ENCODE measurements at regions not wholly inside any gene's neighbourhood (a gene's known extent, or its start where the extent isn't known, plus 50 kb on each side); places are given as distances from the start of the nearest gene placed in this dataset.

- Histone ChIP-seq H2AFZ (ENCODE audit: low read depth, low read length, poor library complexity, severe bottlenecking) (no peak overlapping the region), H3K79me2 (ENCODE audit: insufficient read depth, low read length) (no peaks in the 10 kb centered on the region), H3K4me3 (replicated peaks in 1 of 2; ENCODE audit: low read depth in 1 of 2, low read length in 2 of 2) (no peak overlapping the region), H3K27ac (ENCODE audit: low read depth, low read length) (no peak overlapping the region), H3K27me3 (ENCODE audit: insufficient read depth, low read length) (no peaks in the 10 kb centered on the region), H3K9ac (ENCODE audit: low read length) (no peak overlapping the region), H3K36me3 (ENCODE audit: control insufficient read depth in 1 of 2, insufficient read depth in 2 of 2, low read length in 2 of 2) (no peaks in the 10 kb centered on the region), H3K4me1 (ENCODE audit: control insufficient read depth in 1 of 2, insufficient read depth in 2 of 2, low read length in 2 of 2) (no peaks in the 10 kb centered on the region), H3K4me2 (ENCODE audit: low read length) (no peak overlapping the region), H4K20me1 (ENCODE audit: insufficient read depth) (no peaks in the 10 kb centered on the region), H3K9me2 (ENCODE audit: insufficient read depth) (no peaks in the 10 kb centered on the region), H3K9me3 (ENCODE audit: control insufficient read depth in 1 of 2, insufficient read depth in 1 of 2, low read depth in 1 of 2, low read length in 2 of 2) (no peaks in the 10 kb centered on the region)
- intact Hi-C loops (cut with micrococcal nuclease) = no loop called here
- BruUV-seq (replicated peaks) = no TSS peak
- no peak for DNase-seq (ENCODE audit: low read depth, low spot score)
- POLR2A ChIA-PET = no interaction called here
- no peak for ATAC-seq
- CTCF ChIA-PET = no interaction called here
- TF ChIP-seq SP1 (IDR thresholded peaks at IDR 0.05; ENCODE audit: low read depth) (no peak), ZBTB33 (IDR thresholded peaks at IDR 0.05; ENCODE audit: extremely low read depth, insufficient replicate concordance, low read length) (no peak)
- RAD21 ChIA-PET (ENCODE audit: low non-redundant PET in 1 of 2, low total read pairs in 2 of 2, uncharacterized antibody in 2 of 2, unreplicated experiment in 2 of 2) = no interaction called here
Measured at GRCh38 chr11:28932940-28933339, 824.8 kb downstream of the METTL15 start.

GRCh38 chr11:28924004-28924403 lies 815.8 kb downstream of the METTL15 start:
- TF ChIP-seq MAX (IDR thresholded peaks at IDR 0.05) = no peak
- no peak for TF ChIP-seq CEBPB (IDR thresholded peaks at IDR 0.05; ENCODE audit: low read depth)
- TF ChIP-seq TCF7L2 (IDR thresholded peaks at IDR 0.05; ENCODE audit: borderline replicate concordance, extremely low read depth, insufficient read depth, insufficient read length) = no peak
- TF ChIP-seq SRF (IDR thresholded peaks at IDR 0.05; ENCODE audit: low read depth) = no peak
- TF ChIP-seq FOSL1 (IDR thresholded peaks at IDR 0.05; ENCODE audit: low read depth) = no peak
- TF ChIP-seq ATF3 (IDR thresholded peaks at IDR 0.05) = no peak
- TF ChIP-seq CBX3 (IDR thresholded peaks at IDR 0.05; ENCODE audit: low read depth) = no peak
- TF ChIP-seq EZH2phosphoT487 (IDR thresholded peaks at IDR 0.05; ENCODE audit: borderline replicate concordance) = no peak
- no peak for TF ChIP-seq ZNF274 (IDR thresholded peaks at IDR 0.05; ENCODE audit: low read depth, low read length)
- no peak for TF ChIP-seq SIN3A (IDR thresholded peaks at IDR 0.05; ENCODE audit: low read depth)
- no peak for TF ChIP-seq SP1 (IDR thresholded peaks at IDR 0.05; ENCODE audit: low read depth)
- no peak for TF ChIP-seq RAD21 (IDR thresholded peaks at IDR 0.05; ENCODE audit: low read depth)
- TF ChIP-seq ELF1 (IDR thresholded peaks at IDR 0.05; ENCODE audit: borderline replicate concordance, low read depth) = no peak
- no peak for TF ChIP-seq ZFX (IDR thresholded peaks at IDR 0.05)
- no peak for TF ChIP-seq POLR2AphosphoS5 (IDR thresholded peaks at IDR 0.05; ENCODE audit: low read depth, low read length)
- CTCF ChIA-PET = no interaction called here

More at GRCh38 chr11:28924004-28924403, 815.8 kb downstream of the METTL15 start:
- intact Hi-C loops (cut with micrococcal nuclease) = no loop called here
- Histone ChIP-seq H3K9ac (ENCODE audit: low read length) (no peak overlapping the region), H2AFZ (ENCODE audit: low read depth, low read length, poor library complexity, severe bottlenecking) (no peak overlapping the region), H3K4me2 (ENCODE audit: low read length) (no peak overlapping the region), H3K27me3 (ENCODE audit: insufficient read depth, low read length) (no peaks in the 10 kb centered on the region), H3K4me1 (ENCODE audit: control insufficient read depth in 1 of 2, insufficient read depth in 2 of 2, low read length in 2 of 2) (no peaks in the 10 kb centered on the region), H3K36me3 (ENCODE audit: control insufficient read depth in 1 of 2, insufficient read depth in 2 of 2, low read length in 2 of 2) (no peaks in the 10 kb centered on the region), H4K20me1 (ENCODE audit: insufficient read depth) (no peaks in the 10 kb centered on the region), H3K79me2 (ENCODE audit: insufficient read depth, low read length) (no peaks in the 10 kb centered on the region), H3K27ac (ENCODE audit: low read depth, low read length) (no peak overlapping the region), H3K9me3 (ENCODE audit: control insufficient read depth in 1 of 2, insufficient read depth in 1 of 2, low read depth in 1 of 2, low read length in 2 of 2) (no peaks in the 10 kb centered on the region), H3K9me2 (ENCODE audit: insufficient read depth) (no peaks in the 10 kb centered on the region), H3K4me3 (replicated peaks in 1 of 2; ENCODE audit: low read depth in 1 of 2, low read length in 2 of 2) (no peak overlapping the region)
- RAD21 ChIA-PET (ENCODE audit: low non-redundant PET in 1 of 2, low total read pairs in 2 of 2, uncharacterized antibody in 2 of 2, unreplicated experiment in 2 of 2) = no interaction called here
- no peak for DNase-seq (ENCODE audit: low read depth, low spot score)
- no peak for ATAC-seq
- BruUV-seq (replicated peaks) = no TSS peak
- POLR2A ChIA-PET = no interaction called here
